ENCODE measurements at regions not wholly inside any gene's neighbourhood (a gene's known extent, or its start where the extent isn't known, plus 50 kb on each side); places are given as distances from the start of the nearest gene placed in this dataset.

DNA sequence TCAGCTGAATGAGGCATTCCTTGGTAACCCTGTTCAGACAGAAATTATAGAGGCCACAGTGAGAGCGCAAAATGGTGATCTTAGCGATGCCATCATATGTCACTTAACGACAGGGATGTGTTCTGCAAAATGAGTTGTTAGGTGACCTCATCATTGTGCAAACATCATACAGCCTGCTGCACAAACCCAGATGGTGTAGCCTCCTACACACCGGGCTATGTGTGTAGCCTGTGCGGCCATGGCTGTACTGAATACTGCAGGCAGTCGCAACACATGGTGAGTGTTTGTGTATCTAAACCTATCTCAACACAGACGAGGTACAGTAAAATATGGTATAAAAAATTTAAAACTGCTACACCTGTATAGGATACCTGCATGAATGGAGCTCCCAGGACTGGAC, 234.1 kb upstream of the PMEPA1 start:
- TF ChIP-seq, protein P1, sequence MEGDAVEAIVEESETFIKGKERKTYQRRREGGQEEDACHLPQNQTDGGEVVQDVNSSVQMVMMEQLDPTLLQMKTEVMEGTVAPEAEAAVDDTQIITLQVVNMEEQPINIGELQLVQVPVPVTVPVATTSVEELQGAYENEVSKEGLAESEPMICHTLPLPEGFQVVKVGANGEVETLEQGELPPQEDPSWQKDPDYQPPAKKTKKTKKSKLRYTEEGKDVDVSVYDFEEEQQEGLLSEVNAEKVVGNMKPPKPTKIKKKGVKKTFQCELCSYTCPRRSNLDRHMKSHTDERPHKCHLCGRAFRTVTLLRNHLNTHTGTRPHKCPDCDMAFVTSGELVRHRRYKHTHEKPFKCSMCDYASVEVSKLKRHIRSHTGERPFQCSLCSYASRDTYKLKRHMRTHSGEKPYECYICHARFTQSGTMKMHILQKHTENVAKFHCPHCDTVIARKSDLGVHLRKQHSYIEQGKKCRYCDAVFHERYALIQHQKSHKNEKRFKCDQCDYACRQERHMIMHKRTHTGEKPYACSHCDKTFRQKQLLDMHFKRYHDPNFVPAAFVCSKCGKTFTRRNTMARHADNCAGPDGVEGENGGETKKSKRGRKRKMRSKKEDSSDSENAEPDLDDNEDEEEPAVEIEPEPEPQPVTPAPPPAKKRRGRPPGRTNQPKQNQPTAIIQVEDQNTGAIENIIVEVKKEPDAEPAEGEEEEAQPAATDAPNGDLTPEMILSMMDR (IDR thresholded peaks at IDR 0.05), result no peak
- no peak for TF ChIP-seq POLR2A (IDR thresholded peaks at IDR 0.05)
